ENCODE measurements at regions not wholly inside any gene's neighbourhood (a gene's known extent, or its start where the extent isn't known, plus 50 kb on each side); places are given as distances from the start of the nearest gene placed in this dataset.

- TF ChIP-seq, protein P1, sequence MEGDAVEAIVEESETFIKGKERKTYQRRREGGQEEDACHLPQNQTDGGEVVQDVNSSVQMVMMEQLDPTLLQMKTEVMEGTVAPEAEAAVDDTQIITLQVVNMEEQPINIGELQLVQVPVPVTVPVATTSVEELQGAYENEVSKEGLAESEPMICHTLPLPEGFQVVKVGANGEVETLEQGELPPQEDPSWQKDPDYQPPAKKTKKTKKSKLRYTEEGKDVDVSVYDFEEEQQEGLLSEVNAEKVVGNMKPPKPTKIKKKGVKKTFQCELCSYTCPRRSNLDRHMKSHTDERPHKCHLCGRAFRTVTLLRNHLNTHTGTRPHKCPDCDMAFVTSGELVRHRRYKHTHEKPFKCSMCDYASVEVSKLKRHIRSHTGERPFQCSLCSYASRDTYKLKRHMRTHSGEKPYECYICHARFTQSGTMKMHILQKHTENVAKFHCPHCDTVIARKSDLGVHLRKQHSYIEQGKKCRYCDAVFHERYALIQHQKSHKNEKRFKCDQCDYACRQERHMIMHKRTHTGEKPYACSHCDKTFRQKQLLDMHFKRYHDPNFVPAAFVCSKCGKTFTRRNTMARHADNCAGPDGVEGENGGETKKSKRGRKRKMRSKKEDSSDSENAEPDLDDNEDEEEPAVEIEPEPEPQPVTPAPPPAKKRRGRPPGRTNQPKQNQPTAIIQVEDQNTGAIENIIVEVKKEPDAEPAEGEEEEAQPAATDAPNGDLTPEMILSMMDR (IDR thresholded peaks at IDR 0.05), result no peak
- Histone ChIP-seq H3K4me3 (no peak overlapping the region), H3K27ac (no peak overlapping the region), H3K4me1 (no peaks in the 10 kb centered on the region), H3K27me3 (no peaks in the 10 kb centered on the region), H3K36me3 (no peaks in the 10 kb centered on the region), H3K9me3 (no peaks in the 10 kb centered on the region)
- no peak for DNase-seq
- intact Hi-C loops (cut with DNase I; ENCODE audit: low total_unique reads), result no loop called here
Measured at GRCh38 chr21:22711636-22712035, 1713.4 kb downstream of the NCAM2 start.

- intact Hi-C loops (cut with DNase I; ENCODE audit: low total_unique reads), result no loop called here
- DNase-seq, result no peak
- no peak overlapping the region for H3K4me3 ChIP-seq
- no peaks in the 10 kb centered on the region for H3K36me3 ChIP-seq
- TF ChIP-seq, protein P1 (IDR thresholded peaks at IDR 0.05), result no peak
- peaks cover 0 to 5% (median 0%) of the 10 kb centered on the region in 3 donors for H3K9me3 ChIP-seq
- H3K27me3 ChIP-seq, result no peaks in the 10 kb centered on the region
- H3K27ac ChIP-seq, result no peak overlapping the region
- no peaks in the 10 kb centered on the region for H3K4me1 ChIP-seq
Measured at GRCh38 chr21:22725436-22725835, 1727.2 kb downstream of the NCAM2 start.

GRCh38 chr21:22728091-22728490, 1729.9 kb downstream of the NCAM2 start:
- TF ChIP-seq, protein P1 (IDR thresholded peaks at IDR 0.05), result no peak
- Histone ChIP-seq H3K9me3 (peaks cover 0 to 5% (median 0%) of the 10 kb centered on the region in 3 donors), H3K4me3 (no peak overlapping the region), H3K36me3 (no peaks in the 10 kb centered on the region), H3K4me1 (no peaks in the 10 kb centered on the region), H3K27ac (no peak overlapping the region), H3K27me3 (no peaks in the 10 kb centered on the region)
- intact Hi-C loops (cut with DNase I; ENCODE audit: low total_unique reads), result no loop called here
- DNase-seq, result no peak

GRCh38 chr21:22743085-22743484, 1744.9 kb downstream of the NCAM2 start:
- no peak for DNase-seq
- TF ChIP-seq, protein P1 (IDR thresholded peaks at IDR 0.05), result no peak
- intact Hi-C loops (cut with DNase I; ENCODE audit: low total_unique reads), result no loop called here
- Histone ChIP-seq H3K9me3 (no peaks in the 10 kb centered on the region), H3K27me3 (no peaks in the 10 kb centered on the region), H3K4me1 (no peaks in the 10 kb centered on the region), H3K36me3 (no peaks in the 10 kb centered on the region), H3K4me3 (no peak overlapping the region), H3K27ac (no peak overlapping the region)

- Histone ChIP-seq H3K4me3 (no peak overlapping the region), H3K27me3 (no peaks in the 10 kb centered on the region), H3K4me1 (no peaks in the 10 kb centered on the region), H3K9me3 (no peaks in the 10 kb centered on the region), H3K27ac (no peak overlapping the region), H3K36me3 (no peaks in the 10 kb centered on the region)
- no peak for DNase-seq
- intact Hi-C loops (cut with DNase I; ENCODE audit: low total_unique reads), result no loop called here
- TF ChIP-seq, protein P1 (IDR thresholded peaks at IDR 0.05), result no peak
Measured at GRCh38 chr21:22754746-22755145, 1756.5 kb downstream of the NCAM2 start.

- Histone ChIP-seq H3K36me3 (no peaks in the 10 kb centered on the region), H3K4me3 (no peak overlapping the region), H3K27ac (no peak overlapping the region), H3K27me3 (no peaks in the 10 kb centered on the region), H3K9me3 (no peaks in the 10 kb centered on the region), H3K4me1 (no peaks in the 10 kb centered on the region)
- TF ChIP-seq, protein P1 (IDR thresholded peaks at IDR 0.05), result no peak
- intact Hi-C loops (cut with DNase I; ENCODE audit: low total_unique reads), result no loop called here
- no peak for DNase-seq
Measured at GRCh38 chr21:22758478-22758877, 1760.3 kb downstream of the NCAM2 start.

All from tibial artery (tissue), 4 donors.